ENCODE measurements at regions not wholly inside any gene's neighbourhood (a gene's known extent, or its start where the extent isn't known, plus 50 kb on each side); places are given as distances from the start of the nearest gene placed in this dataset.

DNA sequence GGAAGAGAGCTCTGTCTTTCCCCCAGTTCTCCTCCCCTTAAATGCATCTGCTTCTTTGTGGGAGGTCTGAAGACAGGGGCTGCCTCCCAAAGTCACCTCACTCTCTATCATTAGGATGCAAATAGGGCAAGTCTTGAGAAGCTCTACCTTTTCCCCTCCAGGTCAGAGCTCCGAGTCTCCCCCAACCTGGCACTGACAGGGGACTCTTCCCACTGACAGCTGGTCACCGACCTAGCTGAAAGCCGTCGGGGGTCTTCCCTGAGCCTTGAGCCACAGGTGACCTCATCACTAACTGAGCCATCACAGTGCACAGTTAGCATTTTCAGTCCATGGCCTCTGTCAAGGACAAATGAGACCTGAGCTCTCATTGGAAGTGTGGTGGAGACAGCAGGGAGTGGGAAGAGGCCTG lies 386.7 kb downstream of the HACE1 start:
- Histone ChIP-seq H3K9ac (ENCODE audit: insufficient read depth in 1 of 2, low read depth in 2 of 2, low read length in 2 of 2) (no peak overlapping the region), H3K9me1 (ENCODE audit: control insufficient read depth, insufficient read depth, low read length) (no peaks in the 10 kb centered on the region), H3K4me1 (replicated peaks in 1 of 2; ENCODE audit: control insufficient read depth in 2 of 2, insufficient read depth in 2 of 2, low read length in 2 of 2) (no peaks in the 10 kb centered on the region), H3K36me3 (ENCODE audit: control insufficient read depth, insufficient read depth, low read length) (no peaks in the 10 kb centered on the region), H3K4me2 (ENCODE audit: insufficient read depth, low read length) (no peak overlapping the region), H2AFZ (ENCODE audit: low read depth, low read length) (no peak overlapping the region), H3K27ac (ENCODE audit: extremely low read depth, low read depth, low read length) (no peak overlapping the region), H3K9me3 (replicated peaks; ENCODE audit: control insufficient read depth, insufficient read depth, low read depth, low read length) (no peaks in the 10 kb centered on the region), H3K79me2 (ENCODE audit: control insufficient read depth, insufficient read depth, low read length) (no peaks in the 10 kb centered on the region), H3K4me3 (no peak overlapping the region), H3K27me3 (ENCODE audit: control insufficient read depth in 2 of 2, insufficient read depth in 2 of 2, low read length in 2 of 2) (no peaks in the 10 kb centered on the region), H4K20me1 (replicated peaks; ENCODE audit: control insufficient read depth, insufficient read depth, low read length) (no peaks in the 10 kb centered on the region)
- DNase-seq (ENCODE audit: extremely low read depth in 1 of 4, low spot score in 3 of 4): no peak
- no TSS peak for BruUV-seq (replicated peaks)
- 0% methylated on average over 4 of the region's 4 CpGs for WGBS (ENCODE audit: insufficient coverage, low coverage, missing lambda C conversion rate)
- FAIRE-seq: no peak
- intact Hi-C loops (cut with micrococcal nuclease): no loop called here
- ChIA-PET CTCF (ENCODE audit: low intra/inter-chr PET ratio) (no interaction called here), POLR2A (no interaction called here)
- in situ Hi-C loops (cut with MboI): no loop called here
- ATAC-seq: no peak
- TF ChIP-seq MIER1 (IDR thresholded peaks at IDR 0.05; ENCODE audit: low read depth) (no peak), SMARCE1 (IDR thresholded peaks at IDR 0.05) (no peak), ZNF239 (CRISPR knock-in tag; IDR thresholded peaks at IDR 0.05) (no peak), CSDE1 (IDR thresholded peaks at IDR 0.05) (no peak), ZC3H11A (IDR thresholded peaks at IDR 0.05; ENCODE audit: low read depth, low read length) (no peak), KAT8 (IDR thresholded peaks at IDR 0.05; ENCODE audit: low read depth) (no peak), ZNF444 (CRISPR knock-in tag; IDR thresholded peaks at IDR 0.05) (no peak), COPS2 (conservative IDR thresholded peaks at IDR 0.05) (no peak), CHD2 (IDR thresholded peaks at IDR 0.05; ENCODE audit: low read depth, low read length) (no peak), ZNF175 (CRISPR knock-in tag; IDR thresholded peaks at IDR 0.05; ENCODE audit: low read depth) (no peak), JUND (IDR thresholded peaks at IDR 0.05; ENCODE audit: borderline replicate concordance, low read depth, low read length) (no peak), JUND (tag; IDR thresholded peaks at IDR 0.05; ENCODE audit: borderline replicate concordance, low read depth, low read length) (no peak), KLF10 (CRISPR knock-in tag; IDR thresholded peaks at IDR 0.05) (no peak), ZNF75A (CRISPR knock-in tag; IDR thresholded peaks at IDR 0.05) (no peak), KHSRP (IDR thresholded peaks at IDR 0.05) (no peak)
- TF ChIP-seq, protein P1, sequence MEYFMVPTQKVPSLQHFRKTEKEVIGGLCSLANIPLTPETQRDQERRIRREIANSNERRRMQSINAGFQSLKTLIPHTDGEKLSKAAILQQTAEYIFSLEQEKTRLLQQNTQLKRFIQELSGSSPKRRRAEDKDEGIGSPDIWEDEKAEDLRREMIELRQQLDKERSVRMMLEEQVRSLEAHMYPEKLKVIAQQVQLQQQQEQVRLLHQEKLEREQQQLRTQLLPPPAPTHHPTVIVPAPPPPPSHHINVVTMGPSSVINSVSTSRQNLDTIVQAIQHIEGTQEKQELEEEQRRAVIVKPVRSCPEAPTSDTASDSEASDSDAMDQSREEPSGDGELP (CRISPR knock-in tag; IDR thresholded peaks at IDR 0.05; ENCODE audit: borderline replicate concordance): no peak
- TF ChIP-seq, protein P2, sequence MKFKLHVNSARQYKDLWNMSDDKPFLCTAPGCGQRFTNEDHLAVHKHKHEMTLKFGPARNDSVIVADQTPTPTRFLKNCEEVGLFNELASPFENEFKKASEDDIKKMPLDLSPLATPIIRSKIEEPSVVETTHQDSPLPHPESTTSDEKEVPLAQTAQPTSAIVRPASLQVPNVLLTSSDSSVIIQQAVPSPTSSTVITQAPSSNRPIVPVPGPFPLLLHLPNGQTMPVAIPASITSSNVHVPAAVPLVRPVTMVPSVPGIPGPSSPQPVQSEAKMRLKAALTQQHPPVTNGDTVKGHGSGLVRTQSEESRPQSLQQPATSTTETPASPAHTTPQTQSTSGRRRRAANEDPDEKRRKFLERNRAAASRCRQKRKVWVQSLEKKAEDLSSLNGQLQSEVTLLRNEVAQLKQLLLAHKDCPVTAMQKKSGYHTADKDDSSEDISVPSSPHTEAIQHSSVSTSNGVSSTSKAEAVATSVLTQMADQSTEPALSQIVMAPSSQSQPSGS (CRISPR knock-in tag; IDR thresholded peaks at IDR 0.05): no peak
- TF ChIP-seq, protein P3, sequence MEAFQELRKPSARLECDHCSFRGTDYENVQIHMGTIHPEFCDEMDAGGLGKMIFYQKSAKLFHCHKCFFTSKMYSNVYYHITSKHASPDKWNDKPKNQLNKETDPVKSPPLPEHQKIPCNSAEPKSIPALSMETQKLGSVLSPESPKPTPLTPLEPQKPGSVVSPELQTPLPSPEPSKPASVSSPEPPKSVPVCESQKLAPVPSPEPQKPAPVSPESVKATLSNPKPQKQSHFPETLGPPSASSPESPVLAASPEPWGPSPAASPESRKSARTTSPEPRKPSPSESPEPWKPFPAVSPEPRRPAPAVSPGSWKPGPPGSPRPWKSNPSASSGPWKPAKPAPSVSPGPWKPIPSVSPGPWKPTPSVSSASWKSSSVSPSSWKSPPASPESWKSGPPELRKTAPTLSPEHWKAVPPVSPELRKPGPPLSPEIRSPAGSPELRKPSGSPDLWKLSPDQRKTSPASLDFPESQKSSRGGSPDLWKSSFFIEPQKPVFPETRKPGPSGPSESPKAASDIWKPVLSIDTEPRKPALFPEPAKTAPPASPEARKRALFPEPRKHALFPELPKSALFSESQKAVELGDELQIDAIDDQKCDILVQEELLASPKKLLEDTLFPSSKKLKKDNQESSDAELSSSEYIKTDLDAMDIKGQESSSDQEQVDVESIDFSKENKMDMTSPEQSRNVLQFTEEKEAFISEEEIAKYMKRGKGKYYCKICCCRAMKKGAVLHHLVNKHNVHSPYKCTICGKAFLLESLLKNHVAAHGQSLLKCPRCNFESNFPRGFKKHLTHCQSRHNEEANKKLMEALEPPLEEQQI (IDR thresholded peaks at IDR 0.05): no peak
